ENCODE measurements at regions not wholly inside any gene's neighbourhood (a gene's known extent, or its start where the extent isn't known, plus 50 kb on each side); places are given as distances from the start of the nearest gene placed in this dataset.
"Not testable (repeated sequence)": the region's sequence is repeated elsewhere in the genome, so short reads cannot be mapped to it uniquely, and the experiment has no call there.

GRCh38 chr13:60662595-60662994 lies 265.6 kb downstream of the TDRD3 start:
- ChIA-PET CTCF (no interaction called here), POLR2A (no interaction called here)
- DNase-seq (ENCODE audit: extremely low spot score) = no peak
- no peak for TF ChIP-seq CTCF (IDR thresholded peaks at IDR 0.05; ENCODE audit: control extremely low read depth, extremely low read depth, low read depth, missing control alignments)

- ChIA-PET POLR2A (no interaction called here), CTCF (interaction anchor here (1.0 kb wide), 1 partner anchor 14 kb away, joined by 4 read pairs; no protein-coding TSS in a partner anchor)
- DNase-seq (ENCODE audit: extremely low spot score) = no peak
- TF ChIP-seq CTCF (IDR thresholded peaks at IDR 0.05; ENCODE audit: control extremely low read depth, extremely low read depth, low read depth, missing control alignments) = no peak
These were observed 264.5 kb downstream of the TDRD3 start for GRCh38 chr13:60661521-60661920.

GRCh38 chr13:60657586-60657985 lies 260.6 kb downstream of the TDRD3 start:
- CTCF ChIA-PET; POLR2A ChIA-PET; DNase-seq (ENCODE audit: extremely low spot score): not testable (repeated sequence)

- CTCF ChIA-PET = no interaction called here
- TF ChIP-seq CTCF (IDR thresholded peaks at IDR 0.05; ENCODE audit: control extremely low read depth, extremely low read depth, low read depth, missing control alignments) = no peak
- DNase-seq (ENCODE audit: extremely low spot score) = no peak
- POLR2A ChIA-PET = no interaction called here
These were observed 258.2 kb downstream of the TDRD3 start for GRCh38 chr13:60655256-60655655.

GRCh38 chr13:60654415-60654814 lies 257.4 kb downstream of the TDRD3 start:
- CTCF ChIA-PET = no interaction called here
- peak; percentile 29 for TF ChIP-seq CTCF (IDR thresholded peaks at IDR 0.05; ENCODE audit: control extremely low read depth, extremely low read depth, low read depth, missing control alignments)
- POLR2A ChIA-PET = no interaction called here
- no peak for DNase-seq (ENCODE audit: extremely low spot score)

GRCh38 chr13:60647547-60647946 lies 250.5 kb downstream of the TDRD3 start:
- no peak for TF ChIP-seq CTCF (IDR thresholded peaks at IDR 0.05; ENCODE audit: control extremely low read depth, extremely low read depth, low read depth, missing control alignments)
- CTCF ChIA-PET = interaction anchor here (1.0 to 1.5 kb wide), 2 partner anchors 12 to 14 kb away, joined by 4 read pairs; no protein-coding TSS in a partner anchor
- POLR2A ChIA-PET = no interaction called here
- no peak for DNase-seq (ENCODE audit: extremely low spot score)

- no peak for DNase-seq (ENCODE audit: extremely low spot score)
- ChIA-PET CTCF (interaction anchor here (1.0 to 1.5 kb wide), 2 partner anchors 11 to 15 kb away, joined by 4 read pairs; no protein-coding TSS in a partner anchor), POLR2A (no interaction called here)
- TF ChIP-seq CTCF (IDR thresholded peaks at IDR 0.05; ENCODE audit: control extremely low read depth, extremely low read depth, low read depth, missing control alignments) = no peak
These were observed 249.6 kb downstream of the TDRD3 start for GRCh38 chr13:60646620-60647019.

Measured in GM10248 (cell line).